Kidney (tissue), 13 donors: ENCODE measurements at regions not wholly inside any gene's neighbourhood (a gene's known extent, or its start where the extent isn't known, plus 50 kb on each side); places are given as distances from the start of the nearest gene placed in this dataset.

ENCODE experiments used
- DNase-seq, 5 donors: peaks; one replicate each; pipeline ENCODE4 v3.0.0-alpha.2; 2013 to 2020
- FAIRE-seq: peaks from 2 replicates; lab custom pipeline; 2012; peaks lifted over from hg19 to GRCh38; lab: Jason Lieb, UNC
- H3K27ac ChIP-seq, 2 donors: one replicate each; pipeline ENCODE4 v1.7.0; 2013; ENCODE audit warnings: low read depth in 2 of 2, low read length in 2 of 2, inconsistent platforms in 1 of 2
- H3K27me3 ChIP-seq: one replicate; pipeline ENCODE4 v1.7.1; 2013; ENCODE audit warnings: low read length, inconsistent platforms; ENCODE audit not compliant: control insufficient read depth, insufficient read depth
- H3K36me3 ChIP-seq, 3 donors: one replicate each; pipeline versions ENCODE4 v1.7.0 to v1.7.1; 2013; ENCODE audit warnings: low read length in 3 of 3, control low read depth in 1 of 3, inconsistent platforms in 1 of 3; ENCODE audit not compliant: insufficient read depth in 3 of 3, control insufficient read depth in 2 of 3
- H3K4me1 ChIP-seq, 3 donors: one replicate each; pipeline versions ENCODE4 v1.7.0 to v1.7.1; 2013; ENCODE audit warnings: low read length in 3 of 3, inconsistent platforms in 1 of 3, low read depth in 1 of 3; ENCODE audit not compliant: control insufficient read depth in 2 of 3, insufficient read depth in 2 of 3
- H3K4me3 ChIP-seq, 3 donors: one replicate each; pipeline versions ENCODE4 v1.7.0 to v1.8.1; 2013; ENCODE audit warnings: low read length in 3 of 3, control low read depth in 1 of 3, inconsistent platforms in 1 of 3
- H3K9ac ChIP-seq, 3 donors: one replicate each; pipeline versions ENCODE4 v1.7.0 to v1.7.1; 2013; ENCODE audit warnings: low read length in 3 of 3, control low read depth in 1 of 3, inconsistent platforms in 1 of 3
- H3K9me3 ChIP-seq, 3 donors: one replicate each; pipeline versions ENCODE4 v1.7.0 to v1.7.1; 2013; ENCODE audit warnings: low read length in 3 of 3, control low read depth in 1 of 3, inconsistent platforms in 1 of 3; ENCODE audit not compliant: control insufficient read depth in 2 of 3, insufficient read depth in 1 of 3
- intact Hi-C: fragments of 100-400 bp; cut with DNase I; formaldehyde crosslinking; loops from one replicate; pipeline ENCODE4 v1.11.1; 2022
- TF ChIP-seq, protein P1 (sequence below): IDR thresholded peaks from 3 replicates; pipeline ENCODE4 v1.5.1; 2012; ENCODE audit warnings: mild to moderate bottlenecking, moderate library complexity, borderline replicate concordance; ENCODE audit not compliant: insufficient read depth; ENCODE audit errors: extremely low read depth
- donor health status: control.
- donor health status: control.
- donor health status: control.
- donor health status: control.
- donor health status: control.
- donor health status: DM: yes; HTN: yes; CAD: no.
- donor health status: Normal renal cell carcinoma (clear cell type).

DNA sequence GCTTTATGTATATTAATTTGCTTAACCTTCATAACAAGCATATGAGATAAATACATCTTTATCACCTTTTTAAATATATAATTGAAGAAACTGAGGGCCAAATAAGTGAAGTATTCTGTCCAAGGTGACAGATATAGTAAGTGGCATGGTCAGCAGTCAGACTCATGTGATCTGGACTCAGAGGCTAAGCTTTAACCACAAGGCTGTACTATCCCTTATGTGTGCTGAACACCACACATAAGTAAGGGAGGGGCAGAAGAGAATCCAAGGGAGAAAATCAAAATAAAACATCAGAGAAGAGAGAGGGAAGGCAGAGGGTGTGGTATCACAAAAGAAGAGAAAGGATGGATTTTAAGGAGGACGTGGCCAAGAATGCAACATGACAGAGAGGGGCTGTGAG, 348.4 kb downstream of the EFNB2 start:
- Histone ChIP-seq H3K9me3 (no peaks in the 10 kb centered on the region), H3K27ac (no peak overlapping the region), H3K4me3 (no peak overlapping the region), H3K9ac (no peak overlapping the region), H3K4me1 (no peaks in the 10 kb centered on the region), H3K36me3 (no peaks in the 10 kb centered on the region), H3K27me3 (no peaks in the 10 kb centered on the region)
- FAIRE-seq (no peak), DNase-seq (no peak)
- intact Hi-C loops, result no loop called here
- TF ChIP-seq, protein P1, sequence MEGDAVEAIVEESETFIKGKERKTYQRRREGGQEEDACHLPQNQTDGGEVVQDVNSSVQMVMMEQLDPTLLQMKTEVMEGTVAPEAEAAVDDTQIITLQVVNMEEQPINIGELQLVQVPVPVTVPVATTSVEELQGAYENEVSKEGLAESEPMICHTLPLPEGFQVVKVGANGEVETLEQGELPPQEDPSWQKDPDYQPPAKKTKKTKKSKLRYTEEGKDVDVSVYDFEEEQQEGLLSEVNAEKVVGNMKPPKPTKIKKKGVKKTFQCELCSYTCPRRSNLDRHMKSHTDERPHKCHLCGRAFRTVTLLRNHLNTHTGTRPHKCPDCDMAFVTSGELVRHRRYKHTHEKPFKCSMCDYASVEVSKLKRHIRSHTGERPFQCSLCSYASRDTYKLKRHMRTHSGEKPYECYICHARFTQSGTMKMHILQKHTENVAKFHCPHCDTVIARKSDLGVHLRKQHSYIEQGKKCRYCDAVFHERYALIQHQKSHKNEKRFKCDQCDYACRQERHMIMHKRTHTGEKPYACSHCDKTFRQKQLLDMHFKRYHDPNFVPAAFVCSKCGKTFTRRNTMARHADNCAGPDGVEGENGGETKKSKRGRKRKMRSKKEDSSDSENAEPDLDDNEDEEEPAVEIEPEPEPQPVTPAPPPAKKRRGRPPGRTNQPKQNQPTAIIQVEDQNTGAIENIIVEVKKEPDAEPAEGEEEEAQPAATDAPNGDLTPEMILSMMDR, result no peak

DNA sequence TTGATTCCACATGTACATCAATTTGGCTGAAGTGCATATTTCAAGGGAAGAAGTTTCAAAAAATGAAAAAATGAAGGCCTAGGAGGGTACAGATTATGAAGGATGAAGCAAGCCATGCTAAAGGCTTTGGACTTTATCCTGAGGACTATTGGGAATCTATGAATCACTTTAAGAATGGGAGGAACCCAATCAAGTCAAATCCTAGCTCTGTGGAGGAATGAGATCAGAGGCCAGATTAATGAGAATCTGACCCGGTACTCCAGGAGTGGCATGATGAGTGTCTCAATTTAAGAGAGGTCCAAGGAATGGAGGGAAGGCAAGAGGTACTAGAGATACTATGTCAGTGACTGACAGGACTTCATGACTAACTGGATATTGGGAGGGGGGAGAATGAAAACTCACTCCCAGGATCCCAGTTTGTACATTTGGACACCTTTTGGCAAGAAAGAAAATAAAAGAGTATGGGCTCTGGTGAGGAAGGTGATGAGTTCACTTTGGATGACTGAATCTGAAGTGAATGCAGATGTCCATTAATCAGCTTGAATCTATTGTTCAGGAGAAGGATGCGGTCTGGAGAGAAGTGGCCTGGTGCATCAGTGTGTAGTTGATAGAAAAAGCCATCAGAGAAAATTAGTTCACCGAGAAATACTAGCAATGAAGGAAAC, 349.0 kb downstream of the EFNB2 start:
- no peaks in the 10 kb centered on the region for H3K9me3 ChIP-seq
- H3K9ac ChIP-seq, result no peak overlapping the region
- no peak overlapping the region for H3K27ac ChIP-seq
- no peak overlapping the region for H3K4me3 ChIP-seq
- H3K27me3 ChIP-seq, result no peaks in the 10 kb centered on the region
- no peak for DNase-seq
- FAIRE-seq, result no peak
- intact Hi-C loops, result no loop called here
- H3K36me3 ChIP-seq, result no peaks in the 10 kb centered on the region
- no peaks in the 10 kb centered on the region for H3K4me1 ChIP-seq
- TF ChIP-seq, protein P1, result no peak

DNA sequence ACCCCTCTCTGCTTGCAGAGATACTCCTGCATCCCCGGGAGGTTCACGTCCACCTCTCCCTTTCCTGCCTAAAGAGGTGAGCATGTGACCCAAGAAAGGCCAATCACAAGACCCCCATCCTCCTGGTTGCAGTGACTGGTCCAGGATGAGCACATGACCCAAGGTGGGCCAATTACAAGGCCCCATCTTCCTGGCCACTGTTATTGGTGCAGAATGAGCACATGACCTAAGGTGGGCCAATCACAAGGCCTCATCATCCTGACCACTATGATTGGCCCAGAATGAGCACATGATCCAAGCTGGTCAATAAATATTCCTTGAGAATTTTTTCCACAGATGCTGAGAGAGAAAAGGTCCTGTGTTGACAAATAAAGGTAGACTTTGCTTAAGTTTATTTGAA, 350.7 kb downstream of the EFNB2 start:
- intact Hi-C loops, result no loop called here
- Histone ChIP-seq H3K4me1 (no peaks in the 10 kb centered on the region), H3K9ac (no peak overlapping the region), H3K36me3 (no peaks in the 10 kb centered on the region), H3K27me3 (no peaks in the 10 kb centered on the region), H3K27ac (no peak overlapping the region), H3K4me3 (no peak overlapping the region), H3K9me3 (no peaks in the 10 kb centered on the region)
- TF ChIP-seq, protein P1, result no peak
- no peak for DNase-seq
- FAIRE-seq, result no peak
